HG03039 (cell line): ENCODE measurements at regions not wholly inside any gene's neighbourhood (a gene's known extent, or its start where the extent isn't known, plus 50 kb on each side); places are given as distances from the start of the nearest gene placed in this dataset.

Experiments used
- ATAC-seq: cut with Tn5 transposase; IDR thresholded peaks from one replicate; pipeline ENCODE4 v1.9.1; 2021; ENCODE audit warnings: mild to moderate bottlenecking, moderate library complexity; ENCODE audit not compliant: unreplicated experiment

DNA sequence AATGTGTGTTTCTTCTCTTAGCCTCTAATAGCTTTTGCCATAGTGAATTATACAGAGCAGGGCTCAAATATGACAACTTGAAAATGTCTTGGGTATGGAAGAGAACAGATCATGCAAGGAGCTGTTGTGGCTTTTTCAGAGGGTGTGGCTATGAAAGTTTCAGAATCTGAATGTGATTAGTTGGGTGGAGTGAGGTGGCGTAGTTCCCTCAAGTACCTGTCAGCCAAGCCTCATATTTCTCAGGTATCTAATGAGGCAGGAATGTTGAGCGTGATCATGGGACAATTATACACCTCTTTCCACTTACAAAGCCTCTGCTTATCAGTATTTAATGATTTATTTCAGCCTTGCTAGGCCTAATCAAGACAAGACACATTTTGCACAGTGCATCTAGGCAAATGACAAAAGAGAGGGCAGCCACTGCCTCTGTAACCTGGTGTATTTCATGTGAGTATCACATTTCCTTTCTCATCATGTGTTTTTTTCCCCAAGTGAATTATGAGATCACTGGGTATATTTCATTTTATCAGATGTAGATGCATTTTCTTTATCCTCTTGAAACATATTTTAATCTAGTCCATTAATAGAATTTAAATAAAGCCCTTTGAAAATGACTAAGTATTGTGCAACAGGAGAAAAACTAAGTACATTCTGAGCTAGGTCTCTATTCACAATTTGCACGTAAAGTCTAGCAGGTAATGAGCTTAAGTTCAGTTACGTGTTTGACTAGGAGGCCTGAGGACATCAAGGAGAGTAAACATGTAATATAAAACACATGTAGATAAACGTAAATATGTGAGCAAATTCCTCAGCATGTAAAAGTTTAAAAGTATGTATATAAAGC lies 644.4 kb upstream of the IGFBP3 start:
- ATAC-seq = no peak

DNA sequence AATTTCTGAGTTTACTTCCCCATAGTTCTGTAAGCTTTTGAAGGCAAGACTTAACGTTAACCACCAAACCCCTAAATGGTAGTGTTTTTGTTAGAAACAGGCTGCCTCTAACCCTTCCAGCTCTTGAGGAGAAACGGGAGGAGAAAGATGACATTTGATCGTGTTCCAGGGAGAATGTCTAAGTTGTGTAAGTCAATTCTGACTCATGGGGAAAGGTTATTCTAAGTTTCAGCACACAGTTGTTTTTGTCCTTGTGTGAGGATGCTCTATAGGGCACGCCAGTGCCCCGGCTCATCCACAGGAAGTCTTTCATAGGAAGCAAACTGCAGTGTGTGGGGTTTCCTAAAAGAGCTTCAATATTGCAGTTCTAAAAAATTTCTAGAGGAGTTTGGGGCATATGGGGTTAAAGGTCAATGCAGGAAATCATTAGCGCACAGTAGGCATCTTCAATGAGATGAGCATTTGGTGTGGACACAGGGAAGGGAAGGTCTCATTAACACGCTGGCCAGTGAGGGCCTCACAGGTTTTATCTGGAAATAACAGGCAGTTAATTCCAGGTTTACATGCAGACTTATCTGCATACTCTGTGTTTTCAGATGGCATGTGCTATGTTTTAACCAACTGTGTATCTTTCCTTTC lies 638.2 kb upstream of the IGFBP3 start:
- ATAC-seq = no peak

DNA sequence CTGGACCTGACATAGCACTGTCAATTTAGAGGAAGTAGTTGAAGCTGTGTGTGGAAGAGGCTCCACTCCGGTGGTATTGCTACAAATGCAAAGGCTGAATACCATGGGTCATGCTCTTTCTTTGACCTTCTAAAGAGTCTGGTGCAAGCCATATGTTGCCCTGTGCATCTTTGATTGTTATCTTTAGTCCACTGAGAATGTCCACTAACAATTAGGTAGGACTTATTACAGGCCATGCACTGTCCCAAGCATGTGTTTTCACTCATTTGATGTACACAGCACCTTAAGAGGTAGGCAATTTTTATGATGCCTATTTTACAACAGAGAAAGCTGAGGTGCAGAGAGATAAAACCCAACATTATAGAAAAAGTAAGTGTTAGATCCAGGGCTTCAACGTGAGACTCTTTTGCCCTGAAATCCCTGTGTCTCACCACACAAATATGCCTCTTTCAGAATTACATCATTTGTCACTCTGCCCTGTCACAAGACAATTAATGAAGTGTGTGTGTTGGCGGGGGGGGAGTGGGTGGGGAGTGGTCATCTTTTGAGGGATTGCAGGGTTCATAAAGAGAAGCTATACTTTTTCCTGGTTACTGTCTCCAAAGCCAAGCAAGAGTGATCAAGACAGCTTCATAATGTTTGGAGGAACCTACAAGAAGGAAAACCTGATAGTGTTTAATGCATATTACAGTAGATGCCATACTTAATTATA lies 637.6 kb upstream of the IGFBP3 start:
- no peak for ATAC-seq

DNA sequence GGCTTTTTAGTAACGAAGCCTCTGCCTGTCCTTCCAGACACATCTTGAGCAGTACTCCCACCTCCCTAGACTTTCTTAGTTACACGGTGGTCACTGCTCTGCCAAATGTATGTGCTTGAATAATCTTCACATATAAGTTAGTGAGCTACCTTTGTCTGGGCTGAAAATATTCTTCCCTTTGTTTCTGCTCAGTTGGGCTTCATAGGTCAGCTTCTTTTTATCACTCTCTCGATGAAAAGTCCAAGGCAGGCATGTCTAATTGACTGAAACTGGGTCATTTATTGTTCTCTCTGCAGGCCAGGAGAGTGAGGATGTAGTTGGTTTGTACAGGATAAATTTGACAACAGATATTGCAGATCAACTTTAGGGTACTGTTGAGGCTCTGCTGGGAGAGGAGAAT lies 636.7 kb upstream of the IGFBP3 start:
- ATAC-seq = no peak

DNA sequence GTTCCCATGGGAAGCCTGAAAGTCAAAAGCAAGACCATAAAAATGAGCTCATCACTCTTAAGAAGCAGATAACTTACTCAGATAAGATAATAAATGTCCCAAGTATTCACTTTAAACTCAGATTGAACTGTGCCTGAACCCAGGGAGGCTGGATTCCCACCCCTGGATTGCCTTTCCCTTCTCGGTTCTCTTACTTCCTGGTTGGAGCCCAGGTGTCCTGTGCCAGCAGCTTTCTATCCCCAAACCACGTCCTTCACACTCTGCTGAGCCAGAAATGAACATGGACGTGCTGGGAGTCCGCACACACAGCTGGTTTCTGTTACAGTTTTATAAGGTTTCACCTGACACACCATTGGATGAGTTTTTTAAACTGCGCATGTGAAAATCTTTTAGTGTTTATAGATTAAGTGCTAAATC lies 636.2 kb upstream of the IGFBP3 start:
- no peak for ATAC-seq

DNA sequence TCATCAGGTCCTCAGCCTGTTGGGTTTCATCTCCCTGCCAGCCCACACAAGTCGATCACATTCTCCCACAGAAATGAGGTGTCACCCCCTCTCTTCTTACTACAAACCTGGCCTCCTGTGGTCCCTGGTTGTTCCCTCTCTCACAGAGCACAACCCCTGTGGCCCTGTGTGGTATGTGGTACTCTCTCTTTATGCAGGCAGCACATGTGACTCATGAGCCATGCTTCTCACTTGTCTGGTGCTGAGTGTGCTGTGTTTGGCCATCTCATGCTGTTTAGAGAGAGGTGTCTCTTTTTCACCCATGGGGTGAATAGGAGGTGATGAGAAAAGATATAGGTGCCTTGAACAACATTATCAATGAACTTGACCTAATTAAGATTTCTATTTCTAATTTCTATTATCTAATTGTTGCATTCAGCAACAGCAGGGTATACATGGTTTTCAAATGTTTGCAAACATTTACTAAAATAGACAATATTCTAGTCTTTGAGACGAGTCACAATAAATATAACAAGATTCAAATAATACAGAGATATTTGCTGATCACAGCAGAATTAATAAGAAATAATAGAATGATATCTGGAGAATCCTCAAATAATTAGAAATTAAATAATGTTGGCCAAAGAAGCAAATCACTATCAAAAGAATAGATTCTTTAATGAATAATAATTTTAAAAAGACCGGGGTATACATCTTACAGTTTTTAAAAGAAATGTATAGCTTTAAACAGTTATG lies 633.8 kb upstream of the IGFBP3 start:
- no peak for ATAC-seq

DNA sequence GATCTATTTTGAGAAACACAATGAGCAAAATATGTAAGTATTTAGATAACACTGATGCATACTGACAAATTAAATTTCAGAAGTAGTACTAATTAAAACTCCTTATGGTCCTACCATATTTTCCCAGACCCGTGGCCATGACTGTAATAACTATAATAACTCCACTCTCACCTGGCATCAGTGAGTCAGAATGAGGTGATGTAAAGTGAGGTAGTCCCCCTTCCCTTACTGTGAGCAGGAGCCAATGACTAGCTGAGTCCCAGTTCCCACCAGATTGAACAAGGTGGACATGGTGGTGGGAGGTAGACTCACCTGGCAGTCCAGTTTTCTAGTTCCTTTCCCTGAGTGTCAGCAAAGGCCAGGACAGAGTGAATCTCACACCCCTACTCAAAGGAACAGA lies 630.5 kb upstream of the IGFBP3 start:
- no peak for ATAC-seq

DNA sequence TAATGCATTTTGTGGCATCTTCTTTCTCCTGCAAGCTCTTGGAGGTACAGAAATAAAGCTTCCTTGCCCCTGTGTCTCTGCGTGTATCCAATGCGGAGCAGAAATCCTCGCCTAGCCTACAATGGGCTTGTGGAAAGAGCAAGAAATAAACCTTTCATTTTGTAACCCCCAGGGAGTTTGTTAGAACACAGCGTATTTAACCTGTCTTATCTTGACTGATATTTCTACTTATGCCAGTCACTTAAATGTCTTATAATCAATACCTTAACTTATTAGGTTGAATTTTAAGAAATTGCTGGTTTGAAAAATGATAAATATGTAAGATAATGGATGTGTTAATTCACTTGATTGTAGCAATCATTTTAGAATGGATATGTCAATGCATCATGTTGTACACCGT lies 629.8 kb upstream of the IGFBP3 start:
- ATAC-seq = no peak

DNA sequence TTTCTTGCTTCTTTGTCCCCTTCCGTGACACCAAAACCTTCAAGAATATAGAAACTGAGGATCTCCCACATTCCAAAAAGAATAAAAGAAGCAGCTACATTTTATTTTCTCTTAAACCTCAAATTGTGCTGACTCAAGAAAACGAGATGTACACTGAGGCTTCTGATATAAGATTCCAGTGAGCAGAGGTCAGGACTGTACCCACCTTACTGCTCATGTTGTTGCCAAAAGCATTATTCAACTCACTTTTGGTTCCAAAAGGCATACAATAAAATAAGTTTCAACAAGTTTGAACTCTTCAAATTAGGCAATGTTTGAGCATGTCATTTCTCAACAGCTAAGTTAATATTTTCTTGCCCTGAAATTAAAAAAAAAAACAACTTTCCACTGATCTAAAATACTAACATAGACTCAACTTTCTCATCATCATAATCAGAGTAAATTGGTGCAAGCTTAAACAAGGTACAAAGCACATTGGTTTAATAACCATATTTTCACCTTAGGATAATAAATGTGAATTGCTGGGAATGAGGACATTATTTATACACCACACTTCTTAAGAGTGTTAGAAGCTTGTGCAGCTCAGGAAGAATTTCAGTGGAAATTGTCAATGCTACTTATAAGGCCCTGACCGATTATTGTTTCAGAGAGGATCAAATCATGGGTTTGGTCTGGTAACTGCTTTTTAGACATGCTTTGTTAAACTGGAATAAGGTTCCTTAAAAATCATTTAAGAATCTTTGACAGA lies 629.0 kb upstream of the IGFBP3 start:
- no peak for ATAC-seq

DNA sequence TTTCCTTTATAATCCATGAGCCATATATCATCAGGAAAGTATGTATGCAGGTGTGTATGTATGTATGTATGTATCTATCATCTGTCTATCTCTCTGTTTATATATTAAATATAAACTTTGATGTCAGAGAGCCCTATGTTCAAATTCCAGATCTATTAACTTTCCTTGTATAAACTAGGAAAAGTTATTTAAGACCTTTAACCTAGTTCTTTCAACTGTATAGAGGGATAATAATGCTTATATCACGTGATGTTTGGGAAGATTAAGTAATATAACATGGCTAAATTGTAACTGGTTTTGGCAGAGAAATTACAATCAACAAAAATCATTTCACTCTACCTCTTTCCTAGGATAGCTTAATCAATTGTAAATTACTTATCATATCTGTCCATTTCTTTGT lies 628.3 kb upstream of the IGFBP3 start:
- ATAC-seq = no peak

DNA sequence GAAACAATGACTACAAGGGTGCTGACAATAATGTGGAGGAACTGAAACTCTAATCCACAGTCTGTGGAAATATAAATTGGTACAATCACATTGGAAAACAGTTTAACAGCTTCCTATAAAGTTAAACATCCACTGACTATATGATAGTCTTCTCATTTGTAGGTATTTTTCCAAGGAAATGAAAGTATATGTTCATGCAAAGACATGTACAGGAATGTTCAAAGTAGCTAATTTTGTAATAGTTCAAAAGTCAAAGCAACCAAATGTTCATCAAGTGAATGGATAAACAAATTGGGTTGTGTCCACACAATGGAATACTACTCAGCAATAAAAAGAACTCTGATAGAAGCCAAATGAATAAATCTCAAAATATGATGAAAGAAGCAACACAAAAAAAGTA lies 626.0 kb upstream of the IGFBP3 start:
- ATAC-seq = no peak

DNA sequence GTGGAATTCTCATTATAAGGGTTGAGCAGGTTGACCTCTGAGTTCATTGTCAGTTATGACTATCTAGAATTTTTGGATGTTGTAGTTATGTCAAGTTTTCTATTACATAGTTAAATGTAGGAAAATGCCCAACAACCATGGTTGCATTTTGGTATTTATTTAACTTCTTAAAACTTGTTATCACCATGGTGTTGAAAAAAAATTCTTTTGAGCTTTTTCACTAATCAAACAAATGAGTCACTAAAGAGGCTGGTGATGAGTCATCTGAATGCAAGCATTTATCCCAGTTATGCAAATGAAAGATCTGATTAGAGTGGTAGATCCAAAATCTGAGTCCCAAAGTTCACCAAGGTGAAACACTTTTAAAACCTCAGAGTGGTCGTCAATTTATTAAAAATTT lies 624.7 kb upstream of the IGFBP3 start:
- no peak for ATAC-seq

DNA sequence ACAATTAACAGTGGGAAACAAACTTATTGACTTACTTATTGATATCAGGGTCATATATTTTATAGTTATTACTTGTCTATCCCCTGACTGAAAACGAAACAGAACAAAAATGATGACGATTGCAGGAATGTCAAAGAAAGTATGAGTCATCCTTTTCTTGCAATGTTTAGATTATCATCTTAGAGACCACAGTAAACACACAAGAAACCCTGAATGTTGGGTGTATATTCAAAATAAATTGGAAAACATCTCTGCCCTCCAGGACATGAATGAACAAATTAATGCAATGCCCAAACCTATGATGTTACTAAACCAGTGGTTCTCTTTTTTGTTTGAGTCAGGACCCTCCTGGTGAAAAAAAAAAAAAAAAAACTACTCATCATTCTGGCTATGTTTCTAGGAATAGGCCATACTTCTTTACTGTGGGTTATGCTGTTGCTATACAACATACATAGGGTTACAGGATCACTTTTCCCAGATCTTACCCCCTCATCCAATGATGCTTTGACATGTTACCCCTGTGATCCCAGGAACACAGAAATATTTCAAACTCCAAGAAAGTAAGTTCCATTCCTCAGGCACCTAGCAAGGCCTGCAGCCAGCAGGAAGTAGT lies 623.4 kb upstream of the IGFBP3 start:
- ATAC-seq = no peak

DNA sequence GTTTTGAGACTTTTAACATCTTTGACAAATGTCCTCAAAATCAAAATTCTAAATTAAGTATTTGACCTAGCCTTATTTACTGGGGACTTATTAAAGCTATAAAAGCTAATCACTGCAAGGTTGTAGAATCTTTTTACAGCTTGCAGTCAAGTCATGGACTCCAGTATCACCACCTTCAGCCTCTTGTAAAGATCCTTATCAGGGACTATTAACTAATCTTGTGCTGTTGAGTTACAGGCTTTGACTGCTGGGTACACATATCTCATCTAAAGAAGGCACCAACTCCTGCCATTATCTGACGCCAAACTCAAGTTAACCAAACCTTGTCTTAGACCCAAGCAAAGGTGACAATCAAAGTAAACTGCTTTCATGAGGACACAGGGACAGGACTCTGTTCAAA lies 621.0 kb upstream of the IGFBP3 start:
- ATAC-seq = no peak

DNA sequence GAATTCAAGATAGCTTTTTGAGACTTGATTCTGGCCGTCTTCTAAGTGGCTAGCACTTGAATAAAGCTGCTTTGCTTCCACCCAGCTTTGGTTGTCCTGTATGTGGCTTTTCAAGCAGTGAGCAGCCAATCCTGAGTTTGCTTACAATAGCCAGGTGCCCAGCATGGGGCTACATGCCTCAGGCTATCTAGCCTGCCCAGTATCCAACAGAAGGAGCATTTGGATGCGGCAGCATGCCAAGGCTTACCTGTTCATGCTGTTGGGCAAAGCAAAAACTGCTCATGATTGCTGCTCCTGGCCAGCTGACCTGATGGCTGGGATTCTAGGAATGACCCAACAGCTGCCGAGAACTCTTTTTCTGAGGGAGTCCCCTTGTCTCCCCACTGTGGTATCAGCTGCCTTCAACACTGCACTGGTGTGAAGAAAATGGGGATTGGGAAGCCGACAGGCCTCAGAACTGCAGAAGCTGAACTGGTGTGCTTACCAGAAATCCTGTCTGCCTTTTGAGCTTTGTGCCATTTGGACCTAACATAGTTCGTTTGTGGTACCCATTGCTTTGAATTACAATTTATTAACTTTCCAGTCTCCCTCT lies 618.9 kb upstream of the IGFBP3 start:
- ATAC-seq = no peak

DNA sequence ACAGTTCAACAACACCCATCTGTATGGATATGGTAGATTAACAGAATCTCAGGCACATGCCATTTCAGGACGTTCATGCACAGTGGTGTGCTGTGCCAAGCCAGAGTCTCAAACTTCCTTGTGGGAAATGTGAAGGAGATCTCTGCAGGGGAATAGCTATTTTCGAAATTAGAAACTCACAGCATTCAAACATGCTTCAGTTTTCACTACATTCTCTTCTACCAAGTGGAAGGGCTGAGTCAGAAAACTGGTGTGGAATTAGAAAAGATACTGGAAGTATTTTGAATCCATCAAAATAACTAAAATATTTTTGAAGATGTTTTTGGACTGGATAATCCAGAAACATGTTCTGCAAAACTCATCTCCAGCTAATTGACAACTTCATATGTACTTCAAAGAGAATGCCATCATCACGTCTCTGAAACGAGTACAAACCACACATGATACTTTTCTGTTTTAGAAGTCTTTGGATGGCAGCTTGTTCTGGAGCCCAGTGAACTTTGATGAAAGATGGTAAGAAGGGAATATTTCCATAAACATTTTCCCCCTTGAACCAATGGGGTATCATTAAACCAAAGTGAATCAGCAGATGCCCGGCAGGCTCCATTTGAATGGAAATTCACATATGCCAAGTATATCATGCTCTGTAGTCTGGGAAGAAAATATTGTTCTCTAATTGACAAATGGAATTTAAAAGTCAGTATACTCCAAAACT lies 616.3 kb upstream of the IGFBP3 start:
- no peak for ATAC-seq

DNA sequence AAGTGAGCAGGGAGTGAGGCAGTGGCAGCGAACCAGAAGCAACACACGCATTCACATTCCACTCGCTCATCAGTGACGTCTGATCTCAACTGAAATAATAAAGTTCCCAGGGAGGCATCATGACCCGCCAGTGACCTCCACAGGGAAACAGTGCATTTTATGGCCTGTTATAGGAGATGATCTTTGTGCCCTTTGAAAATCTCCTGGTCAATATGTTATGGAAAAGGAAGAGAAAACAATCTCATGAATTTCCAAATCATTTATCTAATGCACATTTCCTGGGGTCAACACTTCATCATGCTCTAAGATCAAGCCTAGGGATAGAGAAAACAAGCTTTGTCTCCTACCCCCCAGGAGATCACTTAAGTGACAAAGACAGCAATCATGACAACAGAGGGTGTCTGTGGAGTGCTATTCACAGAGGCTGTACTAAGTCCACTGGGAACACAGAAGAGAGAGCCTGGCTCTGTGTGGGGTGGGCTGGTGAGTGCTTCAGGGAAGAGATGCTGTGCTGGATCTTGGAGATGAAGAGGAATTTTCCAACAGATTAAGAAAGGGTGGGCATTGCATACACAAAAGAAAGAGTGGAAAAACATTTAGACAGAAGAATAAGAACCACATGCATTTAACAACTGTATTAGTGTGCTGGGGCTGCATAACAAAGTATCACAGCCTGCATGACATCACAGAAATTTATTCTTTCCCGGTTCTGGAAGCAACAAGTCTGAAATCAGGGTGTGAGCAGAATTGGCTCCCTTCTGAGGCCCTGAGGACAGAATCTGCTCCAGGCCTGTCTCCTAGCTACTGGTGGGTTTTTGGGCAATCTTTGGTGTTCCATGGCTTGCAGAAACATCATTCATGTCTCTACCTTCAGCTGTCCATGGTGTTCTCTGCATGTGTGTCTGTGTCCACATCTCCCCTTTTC lies 613.9 kb upstream of the IGFBP3 start:
- ATAC-seq = no peak

DNA sequence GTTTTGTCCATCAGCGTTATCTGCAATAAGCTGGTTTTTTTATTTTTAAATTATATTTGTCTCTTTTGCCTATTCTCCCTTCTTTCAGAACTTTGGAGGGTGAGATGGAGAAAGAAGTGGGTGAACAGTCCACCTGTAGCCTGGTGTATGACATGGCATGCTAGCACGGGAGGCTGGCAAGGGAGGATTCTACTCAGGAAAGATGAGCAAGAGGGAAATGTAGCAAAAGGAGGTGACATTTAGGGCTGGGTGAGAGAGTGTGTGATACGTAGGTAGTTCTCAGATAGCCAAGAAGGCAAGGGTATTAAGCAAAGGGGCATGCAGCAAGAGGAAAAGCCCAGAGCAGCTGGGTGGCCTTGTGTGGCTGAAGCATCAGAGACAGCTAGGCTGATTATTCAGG lies 612.9 kb upstream of the IGFBP3 start:
- ATAC-seq = no peak
